Astrocyte (in vitro differentiated cells and primary cell): ENCODE measurements at regions not wholly inside any gene's neighbourhood (a gene's known extent, or its start where the extent isn't known, plus 50 kb on each side); places are given as distances from the start of the nearest gene placed in this dataset.
A peak's percentile ranks its signal among the peaks of the same experiment; 100 is the strongest.

ENCODE experiments used
- DNase-seq: peaks from one replicate; pipeline ENCODE4 v3.0.0-alpha.2; 2010; ENCODE audit warnings: low read depth
- FAIRE-seq: peaks from 2 replicates; lab custom pipeline; 2011; peaks lifted over from hg19 to GRCh38; lab: Jason Lieb, UNC
- H2AFZ ChIP-seq: 2 replicates; pipeline ENCODE4 v1.6.0; 2012; ENCODE audit warnings: low read depth, low read length, inconsistent platforms
- H3K27ac ChIP-seq: 2 replicates; pipeline ENCODE4 v1.5.1; 2011; ENCODE audit warnings: low read depth, low read length, inconsistent platforms
- H3K27me3 ChIP-seq: 2 replicates; pipeline ENCODE4 v1.6.0; 2011; ENCODE audit warnings: low read length, inconsistent platforms; ENCODE audit not compliant: insufficient read depth
- H3K36me3 ChIP-seq: 2 replicates; pipeline ENCODE4 v1.5.1; 2011; ENCODE audit warnings: low read length, inconsistent platforms; ENCODE audit not compliant: insufficient read depth
- H3K4me1 ChIP-seq: 2 replicates; pipeline ENCODE4 v1.5.1; 2011; ENCODE audit warnings: low read length, inconsistent platforms; ENCODE audit not compliant: insufficient read depth
- H3K4me2 ChIP-seq: 2 replicates; pipeline ENCODE4 v1.6.0; 2012; ENCODE audit warnings: low read length, inconsistent platforms
- H3K4me3 ChIP-seq: 2 replicates; pipeline ENCODE4 v1.5.1; 2011; ENCODE audit warnings: low read depth, mild to moderate bottlenecking, low read length, inconsistent platforms; ENCODE audit not compliant: insufficient read depth
- H3K79me2 ChIP-seq: 2 replicates; pipeline ENCODE4 v1.6.0; 2012; ENCODE audit warnings: mild to moderate bottlenecking, low read length, inconsistent platforms; ENCODE audit not compliant: insufficient read depth
- H3K9ac ChIP-seq: 2 replicates; pipeline ENCODE4 v1.6.0; 2012; ENCODE audit warnings: mild to moderate bottlenecking, low read length, inconsistent platforms
- H3K9me3 ChIP-seq: 2 replicates; pipeline ENCODE4 v1.5.1; 2012; ENCODE audit warnings: low read depth, mild to moderate bottlenecking, low read length, inconsistent platforms; ENCODE audit not compliant: insufficient read depth
- H4K20me1 ChIP-seq: 2 replicates; pipeline ENCODE4 v1.6.0; 2012; ENCODE audit warnings: low read length, inconsistent platforms; ENCODE audit not compliant: insufficient read depth
- H3K27ac Mint-ChIP-seq: one replicate; pipeline ENCODE4 v1.8.0; 2021; ENCODE audit warnings: mild to moderate bottlenecking, mixed read lengths; ENCODE audit not compliant: unreplicated experiment
- H3K27me3 Mint-ChIP-seq: one replicate; pipeline ENCODE4 v1.8.0; 2021; ENCODE audit warnings: low read depth, mixed read lengths; ENCODE audit not compliant: unreplicated experiment
- H3K36me3 Mint-ChIP-seq: one replicate; pipeline ENCODE4 v1.8.0; 2021; ENCODE audit warnings: low read depth, mixed read lengths; ENCODE audit not compliant: unreplicated experiment
- H3K4me1 Mint-ChIP-seq: one replicate; pipeline ENCODE4 v1.8.0; 2021; ENCODE audit warnings: low read depth, mixed read lengths; ENCODE audit not compliant: unreplicated experiment
- H3K4me3 Mint-ChIP-seq: one replicate; pipeline ENCODE4 v1.8.0; 2021; ENCODE audit warnings: mild to moderate bottlenecking, moderate library complexity, mixed read lengths; ENCODE audit not compliant: unreplicated experiment
- H3K9me3 Mint-ChIP-seq: one replicate; pipeline ENCODE4 v1.8.0; 2021; ENCODE audit warnings: mild to moderate bottlenecking, mixed read lengths; ENCODE audit not compliant: unreplicated experiment
- EZH2 ChIP-seq: IDR thresholded peaks from 2 replicates; pipeline ENCODE4 v1.6.1; 2012; ENCODE audit warnings: mild to moderate bottlenecking, low read length, inconsistent platforms; ENCODE audit not compliant: insufficient read depth
- TF ChIP-seq, protein P1 (sequence below): IDR thresholded peaks from 2 replicates; pipeline ENCODE4 v1.5.1; 2011; ENCODE audit warnings: low read depth, mild to moderate bottlenecking, inconsistent platforms, low read length, moderate library complexity; ENCODE audit not compliant: insufficient read depth

DNA sequence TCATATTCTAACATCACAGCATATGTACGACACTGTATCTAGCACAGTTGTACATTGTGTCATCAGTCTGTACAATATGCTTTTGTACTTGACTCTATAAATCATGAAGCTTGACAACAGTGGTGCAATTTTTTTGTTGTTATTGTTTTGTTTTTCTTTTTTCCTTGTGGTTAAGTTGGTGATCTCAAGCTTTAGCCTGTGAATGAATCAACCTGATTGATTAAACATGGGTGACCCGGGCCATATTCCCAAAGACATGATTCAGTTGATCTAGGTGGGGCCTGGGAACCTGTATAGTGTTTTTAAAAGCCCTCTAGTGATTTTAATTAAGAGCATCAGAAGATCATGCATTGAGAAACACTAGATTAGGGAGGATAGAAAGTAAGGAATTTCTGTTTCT lies 101.8 kb upstream of the AADACL2 start:
- H3K27me3 ChIP-seq: no peaks in the 10 kb centered on the region
- H4K20me1 ChIP-seq: no peaks in the 10 kb centered on the region
- Mint-ChIP-seq H3K4me3 (no peak overlapping the region), H3K4me1 (peaks cover 9% of the 10 kb centered on the region), H3K36me3 (no peaks in the 10 kb centered on the region), H3K9me3 (peaks cover 3% of the 10 kb centered on the region), H3K27me3 (no peaks in the 10 kb centered on the region), H3K27ac (no peak overlapping the region)
- H3K4me1 ChIP-seq: no peaks in the 10 kb centered on the region
- no peaks in the 10 kb centered on the region for H3K9me3 ChIP-seq
- no peaks in the 10 kb centered on the region for H3K79me2 ChIP-seq
- H3K27ac ChIP-seq: no peak overlapping the region
- H2AFZ ChIP-seq: no peak overlapping the region
- H3K4me3 ChIP-seq: no peak overlapping the region
- FAIRE-seq (no peak), DNase-seq (no peak)
- no peak overlapping the region for H3K9ac ChIP-seq
- no peak for TF ChIP-seq EZH2
- TF ChIP-seq, protein P1, sequence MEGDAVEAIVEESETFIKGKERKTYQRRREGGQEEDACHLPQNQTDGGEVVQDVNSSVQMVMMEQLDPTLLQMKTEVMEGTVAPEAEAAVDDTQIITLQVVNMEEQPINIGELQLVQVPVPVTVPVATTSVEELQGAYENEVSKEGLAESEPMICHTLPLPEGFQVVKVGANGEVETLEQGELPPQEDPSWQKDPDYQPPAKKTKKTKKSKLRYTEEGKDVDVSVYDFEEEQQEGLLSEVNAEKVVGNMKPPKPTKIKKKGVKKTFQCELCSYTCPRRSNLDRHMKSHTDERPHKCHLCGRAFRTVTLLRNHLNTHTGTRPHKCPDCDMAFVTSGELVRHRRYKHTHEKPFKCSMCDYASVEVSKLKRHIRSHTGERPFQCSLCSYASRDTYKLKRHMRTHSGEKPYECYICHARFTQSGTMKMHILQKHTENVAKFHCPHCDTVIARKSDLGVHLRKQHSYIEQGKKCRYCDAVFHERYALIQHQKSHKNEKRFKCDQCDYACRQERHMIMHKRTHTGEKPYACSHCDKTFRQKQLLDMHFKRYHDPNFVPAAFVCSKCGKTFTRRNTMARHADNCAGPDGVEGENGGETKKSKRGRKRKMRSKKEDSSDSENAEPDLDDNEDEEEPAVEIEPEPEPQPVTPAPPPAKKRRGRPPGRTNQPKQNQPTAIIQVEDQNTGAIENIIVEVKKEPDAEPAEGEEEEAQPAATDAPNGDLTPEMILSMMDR: no peak
- no peaks in the 10 kb centered on the region for H3K36me3 ChIP-seq
- H3K4me2 ChIP-seq: no peak overlapping the region

DNA sequence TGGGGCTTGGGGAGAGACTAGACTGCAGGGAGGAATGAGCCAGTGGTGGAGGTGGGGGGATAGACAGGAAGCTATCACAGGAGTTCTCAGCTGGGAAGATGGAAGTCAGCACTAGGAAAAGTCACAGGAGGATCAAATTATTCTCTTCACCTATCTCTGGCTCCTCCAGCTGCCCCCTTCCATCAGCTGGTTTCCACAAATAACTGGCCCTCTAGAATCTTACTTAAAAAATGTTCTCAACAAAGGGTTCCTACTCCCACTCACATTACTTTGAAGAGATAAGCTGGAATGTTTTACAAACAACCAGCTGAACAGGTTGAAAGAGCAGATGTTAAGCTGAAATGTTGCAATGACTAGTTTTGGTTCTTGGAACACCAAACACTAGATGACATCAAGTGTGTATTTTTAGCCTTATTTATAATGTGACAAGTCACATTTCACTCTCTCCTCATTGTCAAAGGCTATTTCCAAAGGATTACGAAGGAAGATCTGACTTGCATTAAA lies 102.7 kb upstream of the AADACL2 start:
- no peak overlapping the region for H3K27ac Mint-ChIP-seq
- H3K27ac ChIP-seq: no peak overlapping the region

DNA sequence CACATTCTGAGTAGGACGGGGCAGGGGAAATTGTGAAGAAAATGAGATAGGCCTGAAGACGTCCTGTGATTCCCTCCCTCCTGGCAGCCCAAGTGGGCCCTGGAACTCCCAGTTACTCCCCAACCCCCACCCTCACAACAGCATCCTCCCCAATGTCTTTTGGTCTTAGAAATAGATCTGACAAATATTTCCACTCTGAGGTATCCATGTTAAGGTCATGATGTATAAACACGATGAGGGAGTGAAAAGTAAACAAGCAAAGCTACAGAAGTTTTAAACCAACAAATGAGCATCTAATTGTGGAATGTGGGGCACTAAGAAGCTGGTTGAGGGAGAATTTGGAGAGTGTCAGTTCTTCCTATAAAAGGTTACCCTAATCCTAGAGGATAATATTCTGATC lies 103.7 kb upstream of the AADACL2 start:
- no peak overlapping the region for H3K4me3 ChIP-seq
- H2AFZ ChIP-seq: no peak overlapping the region
- no peaks in the 10 kb centered on the region for H3K27me3 ChIP-seq
- Mint-ChIP-seq H3K36me3 (no peaks in the 10 kb centered on the region), H3K4me3 (no peak overlapping the region), H3K4me1 (peaks cover 9% of the 10 kb centered on the region), H3K27ac (no peak overlapping the region), H3K27me3 (no peaks in the 10 kb centered on the region), H3K9me3 (peaks cover 3% of the 10 kb centered on the region)
- H3K9me3 ChIP-seq: no peaks in the 10 kb centered on the region
- TF ChIP-seq EZH2: no peak
- TF ChIP-seq, protein P1: no peak
- H3K27ac ChIP-seq: no peak overlapping the region
- H3K4me2 ChIP-seq: no peak overlapping the region
- H3K36me3 ChIP-seq: no peaks in the 10 kb centered on the region
- H3K4me1 ChIP-seq: no peaks in the 10 kb centered on the region
- FAIRE-seq (no peak), DNase-seq (no peak)
- no peaks in the 10 kb centered on the region for H4K20me1 ChIP-seq
- H3K79me2 ChIP-seq: no peaks in the 10 kb centered on the region
- H3K9ac ChIP-seq: no peak overlapping the region

More for the DNA sequence above, 102.7 kb upstream of the AADACL2 start:
- Mint-ChIP-seq H3K4me3 (no peak overlapping the region), H3K27me3 (no peaks in the 10 kb centered on the region), H3K9me3 (peaks cover 3% of the 10 kb centered on the region), H3K4me1 (peaks cover 9% of the 10 kb centered on the region), H3K36me3 (no peaks in the 10 kb centered on the region)
- DNase-seq: peak; percentile 83
- no peak overlapping the region for H3K4me2 ChIP-seq
- no peak overlapping the region for H3K4me3 ChIP-seq
- no peaks in the 10 kb centered on the region for H4K20me1 ChIP-seq
- H3K79me2 ChIP-seq: no peaks in the 10 kb centered on the region
- no peaks in the 10 kb centered on the region for H3K36me3 ChIP-seq
- no peak for TF ChIP-seq EZH2
- no peaks in the 10 kb centered on the region for H3K9me3 ChIP-seq
- no peaks in the 10 kb centered on the region for H3K4me1 ChIP-seq
- no peak for FAIRE-seq
- H3K9ac ChIP-seq: no peak overlapping the region
- no peaks in the 10 kb centered on the region for H3K27me3 ChIP-seq
- H2AFZ ChIP-seq: no peak overlapping the region
